Urothelium cell line (cell line): ENCODE measurements at regions not wholly inside any gene's neighbourhood (a gene's known extent, or its start where the extent isn't known, plus 50 kb on each side); places are given as distances from the start of the nearest gene placed in this dataset.

Experiments used
- DNase-seq: peaks from one replicate; pipeline ENCODE4 v3.0.0; 2011; ENCODE audit warnings: low spot score, mixed read lengths
- FAIRE-seq: peaks from 2 replicates; lab custom pipeline; 2011; peaks lifted over from hg19 to GRCh38; lab: Jason Lieb, UNC

- no peak for FAIRE-seq
- DNase-seq, result no peak
Measured at GRCh38 chr11:81000334-81000733, 1559.5 kb upstream of the TENM4 start.

GRCh38 chr11:80995523-80995922, 1554.7 kb upstream of the TENM4 start:
- FAIRE-seq, result no peak
- DNase-seq, result no peak

DNA sequence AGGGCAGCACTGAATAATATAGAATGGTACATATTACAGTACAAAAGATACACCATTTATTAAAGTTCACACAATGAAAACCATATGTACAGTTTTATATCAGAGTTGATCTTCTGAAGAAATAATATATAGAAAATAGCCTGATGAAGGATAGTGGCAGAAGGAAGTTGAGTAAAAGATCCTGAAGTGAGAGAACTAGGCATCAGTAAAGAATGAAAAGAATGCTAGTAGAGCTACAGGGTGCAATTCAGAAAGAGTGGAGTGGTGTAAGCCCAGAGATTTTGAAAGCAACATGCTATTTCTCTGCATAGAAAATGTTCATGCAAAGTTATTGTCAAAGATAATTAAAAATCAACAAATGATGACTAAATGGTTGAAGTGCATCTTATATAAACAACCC, 1552.7 kb upstream of the TENM4 start:
- DNase-seq, result no peak
- FAIRE-seq, result no peak

DNA sequence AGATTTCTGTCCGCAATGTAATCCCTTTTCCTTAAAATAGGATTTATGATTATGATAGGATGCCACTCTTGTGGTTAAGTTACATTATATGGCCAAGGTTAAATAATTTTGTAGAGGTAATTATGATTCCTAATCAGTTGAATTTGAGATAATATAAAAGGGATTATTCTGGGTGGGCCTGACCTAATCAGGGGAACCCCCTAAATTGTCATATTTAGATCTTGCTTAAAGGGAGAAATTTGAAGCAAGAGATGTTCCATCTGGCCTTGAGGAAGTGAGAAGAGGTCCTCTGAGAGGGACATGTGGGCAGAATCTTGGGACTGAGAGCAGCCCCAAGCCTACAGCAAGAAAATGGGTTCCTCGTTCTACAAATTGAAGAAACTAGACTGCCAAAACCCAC, 1550.1 kb upstream of the TENM4 start:
- FAIRE-seq (no peak), DNase-seq (no peak)

GRCh38 chr11:80987171-80987570, 1546.3 kb upstream of the TENM4 start:
- FAIRE-seq, result no peak
- DNase-seq, result no peak

DNA sequence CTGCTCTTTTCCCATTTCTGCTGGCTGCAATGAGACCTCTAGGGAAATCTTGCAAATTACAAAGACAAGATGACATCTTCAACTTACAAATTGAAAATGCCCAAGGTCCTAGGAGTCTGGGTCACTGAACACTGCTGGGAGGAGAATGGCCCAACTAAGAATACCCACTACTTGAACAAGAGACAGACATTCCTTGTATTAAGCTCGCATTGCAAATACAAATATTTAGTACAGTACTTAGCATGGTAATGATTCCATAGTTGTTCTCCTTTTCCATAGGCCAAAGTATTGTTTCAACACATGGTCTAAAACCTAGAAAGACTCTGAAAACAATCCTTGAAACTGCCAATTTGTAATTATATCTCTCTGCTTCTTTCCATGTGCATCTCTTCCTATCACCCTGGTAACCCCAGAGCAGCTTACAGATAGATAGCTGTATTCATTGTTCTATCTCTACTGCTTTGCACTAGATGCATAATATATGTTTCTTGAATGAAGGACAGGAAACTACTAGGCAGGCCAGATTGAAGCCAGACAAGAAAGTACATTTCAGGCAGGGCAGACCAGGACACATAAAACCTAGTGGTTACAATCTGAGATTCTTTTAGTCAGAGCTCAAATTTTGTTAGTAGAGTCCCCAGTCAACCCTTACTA, 1545.7 kb upstream of the TENM4 start:
- FAIRE-seq (no peak), DNase-seq (no peak)

DNA sequence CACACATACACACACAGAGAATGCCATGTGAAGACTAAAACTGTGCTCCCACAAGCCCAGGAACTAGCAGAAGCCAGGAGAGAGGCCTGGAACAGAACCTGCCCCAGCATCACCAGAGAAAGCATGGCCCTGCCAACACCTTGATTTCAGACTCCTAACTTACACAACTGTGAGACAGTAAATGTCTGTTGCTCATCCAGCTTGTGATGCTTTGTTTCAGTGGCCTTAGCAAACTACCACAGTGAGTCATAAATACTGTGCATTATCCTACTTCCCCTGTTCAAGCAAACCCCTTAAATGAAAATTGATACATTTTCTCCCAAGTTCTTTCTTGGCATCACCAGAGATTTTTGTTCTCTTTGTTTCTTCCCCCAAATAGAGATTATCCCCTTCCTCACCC, 1539.4 kb upstream of the TENM4 start:
- FAIRE-seq (no peak), DNase-seq (no peak)

- DNase-seq (no peak), FAIRE-seq (no peak)
Measured at GRCh38 chr11:80973786-80974185, 1533.0 kb upstream of the TENM4 start.

DNA sequence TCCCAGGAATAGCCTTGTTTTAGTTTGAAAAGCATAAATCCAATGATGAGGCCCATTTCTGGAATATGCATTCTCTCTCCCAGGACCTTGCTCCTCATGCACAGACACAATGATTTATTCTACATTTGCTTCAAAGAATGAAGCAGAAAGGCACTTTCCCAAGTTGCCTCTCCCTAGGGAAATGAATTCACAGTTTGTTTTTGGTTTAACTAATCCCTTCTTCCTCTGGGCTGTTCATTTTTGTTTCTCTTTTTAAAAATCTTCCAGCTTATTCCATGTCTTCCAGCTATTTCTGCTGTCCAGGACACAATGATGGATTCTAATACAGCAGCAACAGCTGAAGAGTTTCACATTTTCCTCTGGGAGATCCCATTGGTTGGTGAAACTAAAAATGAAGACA, 1529.2 kb upstream of the TENM4 start:
- DNase-seq (no peak), FAIRE-seq (no peak)

- FAIRE-seq (no peak), DNase-seq (no peak)
Measured at GRCh38 chr11:80967649-80968048, 1526.8 kb upstream of the TENM4 start.

DNA sequence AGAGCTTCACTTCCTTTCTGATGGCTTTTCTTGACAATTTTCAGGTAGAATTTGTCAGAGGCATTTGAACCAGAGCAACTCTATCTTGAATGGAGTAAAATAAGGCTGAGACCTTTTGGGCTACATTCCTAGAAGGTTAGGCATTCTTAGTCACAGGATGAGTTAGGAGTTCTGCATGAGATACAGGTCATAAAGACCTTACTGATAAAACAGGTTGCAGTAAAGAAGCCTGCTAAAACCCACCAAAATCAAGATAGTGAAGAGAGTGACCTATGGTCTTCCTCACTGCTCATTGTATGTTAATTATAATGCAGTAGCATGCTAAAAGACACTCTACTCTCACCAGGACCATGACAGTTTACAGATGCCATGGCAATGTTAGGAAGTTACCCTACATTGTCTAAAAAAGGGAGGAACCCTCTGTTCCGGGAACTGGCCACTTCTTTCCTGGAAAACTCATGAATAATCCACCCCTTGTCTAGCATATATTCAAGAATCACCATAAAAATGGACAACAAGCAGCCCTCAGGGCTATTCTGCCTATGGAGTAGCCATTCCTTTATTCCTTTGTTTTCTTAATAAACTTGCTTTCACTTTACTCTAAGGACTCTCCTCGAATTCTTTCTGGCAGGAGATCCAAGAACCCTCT, 1519.7 kb upstream of the TENM4 start:
- DNase-seq, result no peak
- no peak for FAIRE-seq

GRCh38 chr11:80959751-80960150, 1518.9 kb upstream of the TENM4 start:
- FAIRE-seq (no peak), DNase-seq (no peak)

DNA sequence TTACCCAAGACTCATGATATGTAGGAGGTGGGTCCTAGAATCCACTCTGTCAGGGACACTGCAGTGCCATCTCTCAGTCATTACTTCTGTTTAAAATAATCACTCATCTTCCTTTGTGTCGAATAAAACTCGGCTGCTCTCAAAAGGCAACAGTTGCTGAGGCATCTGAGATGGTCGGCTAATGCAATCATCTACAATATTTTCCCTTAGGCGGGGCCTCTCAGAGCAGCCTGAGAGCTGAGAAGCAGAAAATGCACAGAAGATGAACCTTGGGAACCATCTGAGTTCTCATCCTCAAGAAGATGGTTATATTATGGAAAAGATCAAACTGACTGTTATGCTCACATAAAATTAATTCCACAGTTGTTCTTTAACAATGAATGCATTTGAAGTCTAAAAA, 1518.2 kb upstream of the TENM4 start:
- FAIRE-seq (no peak), DNase-seq (no peak)

GRCh38 chr11:80958361-80958760, 1517.5 kb upstream of the TENM4 start:
- DNase-seq (no peak), FAIRE-seq (no peak)

- FAIRE-seq, result no peak
- no peak for DNase-seq
Measured at GRCh38 chr11:80955588-80955987, 1514.8 kb upstream of the TENM4 start.

DNA sequence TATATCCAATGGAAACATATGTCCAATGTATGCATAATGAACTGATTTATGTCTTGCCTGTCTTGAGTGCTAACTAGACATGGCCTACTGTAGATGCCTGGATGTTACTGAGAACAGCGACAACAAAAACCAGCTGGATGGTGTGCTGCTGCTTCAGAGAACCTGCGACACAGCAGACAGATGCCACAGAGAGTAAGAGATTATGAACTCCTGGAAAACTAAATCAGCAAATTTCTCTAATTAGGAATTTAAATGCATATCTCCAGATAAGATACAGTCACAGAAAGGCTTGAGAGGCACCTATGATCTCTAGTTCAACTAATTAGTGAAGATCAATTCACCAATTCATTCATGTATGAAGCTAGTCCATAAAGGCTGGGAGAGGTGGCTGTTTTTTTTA, 1508.0 kb upstream of the TENM4 start:
- DNase-seq (no peak), FAIRE-seq (no peak)

- FAIRE-seq, result no peak
Measured at GRCh38 chr11:80944758-80945157, 1503.9 kb upstream of the TENM4 start.

GRCh38 chr11:80943226-80943625, 1502.4 kb upstream of the TENM4 start:
- FAIRE-seq (no peak), DNase-seq (no peak)

More at GRCh38 chr11:80944758-80945157, 1503.9 kb upstream of the TENM4 start:
- no peak for DNase-seq

- DNase-seq (no peak), FAIRE-seq (no peak)
Measured at GRCh38 chr11:80937842-80938241, 1497.0 kb upstream of the TENM4 start.

GRCh38 chr11:80930038-80930437, 1489.2 kb upstream of the TENM4 start:
- DNase-seq (no peak), FAIRE-seq (no peak)

DNA sequence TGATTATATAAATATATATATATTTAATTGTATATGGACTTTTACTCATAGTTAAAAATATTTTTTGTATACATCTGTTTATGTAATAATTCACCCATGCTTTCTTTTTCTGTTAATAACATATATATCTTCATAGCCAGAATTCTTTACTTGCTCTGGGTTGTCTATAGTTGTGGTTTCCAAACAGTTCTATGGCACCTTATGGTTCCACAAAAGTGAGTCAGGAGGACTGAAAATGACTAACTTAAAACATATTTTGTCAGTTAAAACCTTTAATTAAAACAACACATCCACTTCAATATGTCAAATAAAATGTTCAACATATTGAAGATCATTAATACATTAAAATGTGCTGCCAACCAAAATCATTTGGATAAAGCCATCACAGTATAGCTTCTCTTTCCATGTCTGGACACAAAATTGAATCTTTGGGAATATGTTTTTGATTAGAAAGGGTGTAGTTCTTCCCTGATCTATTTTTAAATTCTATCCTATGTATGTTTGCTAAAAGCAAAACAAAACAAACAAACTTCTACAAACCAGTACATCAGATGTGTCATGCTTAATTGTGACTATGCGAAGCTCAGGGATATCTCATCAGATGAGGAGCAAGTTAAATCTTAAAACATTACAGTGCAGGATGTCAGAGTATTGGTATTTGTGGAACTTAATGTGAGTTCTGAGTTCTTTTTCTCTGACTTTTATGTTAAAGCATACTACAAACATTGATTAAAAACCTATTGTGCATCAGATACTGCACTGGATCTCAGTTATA, 1488.4 kb upstream of the TENM4 start:
- no peak for DNase-seq
- FAIRE-seq, result no peak

GRCh38 chr11:80925321-80925720, 1484.5 kb upstream of the TENM4 start:
- no peak for FAIRE-seq
- no peak for DNase-seq
